Prostate gland (tissue), 2 donors: ENCODE measurements at regions not wholly inside any gene's neighbourhood (a gene's known extent, or its start where the extent isn't known, plus 50 kb on each side); places are given as distances from the start of the nearest gene placed in this dataset.

Source experiments
- CTCF ChIP-seq, 4 experiments: fragments of 200-600 bp in 2 of 4; fragments of 450-650 bp in 2 of 4; sonication (generic) in 2 of 4; IDR thresholded peaks; 1 replicate in 3 of 4; 2 replicates in 1 of 4; pipeline ENCODE4 v1.5.1; 2016 to 2019; ENCODE audit warnings: antibody characterized with exemption in 4 of 4, mild to moderate bottlenecking in 2 of 4, moderate library complexity in 2 of 4
- POLR2A ChIP-seq: fragments of 450-650 bp; IDR thresholded peaks from one replicate; pipeline ENCODE4 v1.6.1; 2016; ENCODE audit warnings: antibody characterized with exemption, mild to moderate bottlenecking

GRCh38 chr4:135966936-135967335 is 1565.4 kb downstream of the PCDH18 start:
- TF ChIP-seq CTCF (IDR thresholded peaks at IDR 0.05) (no peak), POLR2A (no peak)
